MM.1S (cell line): ENCODE measurements at regions not wholly inside any gene's neighbourhood (a gene's known extent, or its start where the extent isn't known, plus 50 kb on each side); places are given as distances from the start of the nearest gene placed in this dataset.

Experiments used
- DNase-seq: peaks from one replicate; pipeline ENCODE4 v3.0.0-alpha.2; 2015
- H2AFZ ChIP-seq: fragments of 300-600 bp; sonication (generic); 2 replicates; pipeline ENCODE4 v1.6.0; 2016; ENCODE audit warnings: antibody characterized with exemption, low read length
- H3F3A ChIP-seq: fragments of 300-600 bp; sonication (generic); 2 replicates; pipeline ENCODE4 v1.6.1; 2016; ENCODE audit warnings: mild to moderate bottlenecking, antibody characterized with exemption, low read length, moderate library complexity, mixed read lengths; ENCODE audit not compliant: insufficient read depth
- H3K27ac ChIP-seq: fragments of 300-600 bp; sonication (generic); 2 replicates; pipeline ENCODE4 v1.5.1; 2016; ENCODE audit warnings: mild to moderate bottlenecking, low read length
- H3K27me3 ChIP-seq: fragments of 300-600 bp; sonication (generic); replicated peaks from 2 replicates; pipeline ENCODE4 v1.6.0; 2016; ENCODE audit warnings: low read length; ENCODE audit not compliant: insufficient read depth
- H3K36me3 ChIP-seq: fragments of 300-600 bp; sonication (generic); replicated peaks from 2 replicates; pipeline ENCODE4 v1.6.1; 2016; ENCODE audit warnings: mild to moderate bottlenecking, low read length, mixed read lengths; ENCODE audit not compliant: insufficient read depth
- H3K4me1 ChIP-seq: fragments of 300-600 bp; sonication (generic); 2 replicates; pipeline ENCODE4 v1.6.1; 2016; ENCODE audit warnings: low read length, mixed read lengths
- H3K4me2 ChIP-seq: fragments of 300-600 bp; sonication (generic); 2 replicates; pipeline ENCODE4 v1.6.0; 2016; ENCODE audit warnings: low read depth, low read length
- H3K4me3 ChIP-seq: fragments of 300-600 bp; sonication (generic); 2 replicates; pipeline ENCODE4 v1.5.1; 2016; ENCODE audit warnings: low read length, mixed read lengths
- H3K79me2 ChIP-seq: fragments of 300-600 bp; sonication (generic); 2 replicates; pipeline ENCODE4 v1.6.1; 2016; ENCODE audit warnings: mixed run types, low read length, mixed read lengths
- H3K9ac ChIP-seq: fragments of 300-600 bp; sonication (generic); 2 replicates; pipeline ENCODE4 v1.6.1; 2016; ENCODE audit warnings: low read length, mixed read lengths
- H3K9me2 ChIP-seq: fragments of 300-600 bp; sonication (generic); replicated peaks from 2 replicates; pipeline ENCODE4 v1.6.1; 2016; ENCODE audit warnings: mild to moderate bottlenecking, low read length, mixed read lengths; ENCODE audit not compliant: insufficient read depth
- H3K9me3 ChIP-seq: fragments of 300-600 bp; sonication (generic); replicated peaks from 2 replicates; pipeline ENCODE4 v1.6.1; 2016; ENCODE audit warnings: mild to moderate bottlenecking, low read length, mixed read lengths; ENCODE audit not compliant: insufficient read depth
- H4K20me1 ChIP-seq: fragments of 300-600 bp; sonication (generic); 2 replicates; pipeline ENCODE4 v1.6.1; 2016; ENCODE audit warnings: mild to moderate bottlenecking, low read length, moderate library complexity, mixed read lengths; ENCODE audit not compliant: insufficient read depth
- CTCF ChIP-seq: fragments of 300-600 bp; sonication (generic); IDR thresholded peaks from 2 replicates; pipeline ENCODE4 v1.5.1; 2016; ENCODE audit warnings: antibody characterized with exemption, low read length, mixed read lengths
- EZH2 ChIP-seq: fragments of 300-600 bp; sonication (generic); optimal IDR thresholded peaks from 2 replicates; pipeline ENCODE3; 2017; ENCODE audit warnings: low read depth, mild to moderate bottlenecking, antibody characterized with exemption, low read length, mixed read lengths
- EZH2phosphoT487 ChIP-seq: fragments of 300-600 bp; sonication (generic); IDR thresholded peaks from 2 replicates; pipeline ENCODE4 v1.6.1; 2018; ENCODE audit warnings: antibody characterized with exemption, low read length

GRCh38 chr11:103714246-103714645, 322.2 kb upstream of the DDI1 start:
- Histone ChIP-seq H3K27me3 (no peaks in the 10 kb centered on the region), H3K9me3 (no peaks in the 10 kb centered on the region), H3K9ac (no peak overlapping the region), H3K36me3 (no peaks in the 10 kb centered on the region), H3K4me2 (no peak overlapping the region), H3K4me1 (no peaks in the 10 kb centered on the region), H3K79me2 (no peaks in the 10 kb centered on the region), H2AFZ (no peak overlapping the region), H3K9me2 (no peaks in the 10 kb centered on the region), H3K27ac (no peak overlapping the region), H3F3A (no peaks in the 10 kb centered on the region), H3K4me3 (no peak overlapping the region), H4K20me1 (no peaks in the 10 kb centered on the region)
- DNase-seq, result no peak
- no peak for TF ChIP-seq CTCF
- no peak for TF ChIP-seq EZH2phosphoT487
- TF ChIP-seq EZH2, result no peak

- Histone ChIP-seq H3K27me3 (no peaks in the 10 kb centered on the region), H2AFZ (no peak overlapping the region), H3K9ac (no peak overlapping the region), H3K4me1 (no peaks in the 10 kb centered on the region), H3K79me2 (no peaks in the 10 kb centered on the region), H3K4me3 (no peak overlapping the region), H3K27ac (no peak overlapping the region), H3K4me2 (no peak overlapping the region), H3K36me3 (no peaks in the 10 kb centered on the region), H3K9me3 (no peaks in the 10 kb centered on the region), H4K20me1 (no peaks in the 10 kb centered on the region), H3K9me2 (no peaks in the 10 kb centered on the region), H3F3A (no peaks in the 10 kb centered on the region)
- DNase-seq, result no peak
- TF ChIP-seq EZH2phosphoT487 (no peak), EZH2 (no peak), CTCF (no peak)
These were observed 320.1 kb upstream of the DDI1 start for GRCh38 chr11:103716363-103716762.

- no peaks in the 10 kb centered on the region for H3K9me2 ChIP-seq
- H3K36me3 ChIP-seq, result no peaks in the 10 kb centered on the region
- H3K4me3 ChIP-seq, result no peak overlapping the region
- no peaks in the 10 kb centered on the region for H3F3A ChIP-seq
- H3K27ac ChIP-seq, result no peak overlapping the region
- H3K4me1 ChIP-seq, result no peaks in the 10 kb centered on the region
- H3K27me3 ChIP-seq, result no peaks in the 10 kb centered on the region
- H4K20me1 ChIP-seq, result no peaks in the 10 kb centered on the region
- DNase-seq, result no peak
- no peak overlapping the region for H3K4me2 ChIP-seq
- no peaks in the 10 kb centered on the region for H3K79me2 ChIP-seq
- H3K9ac ChIP-seq, result no peak overlapping the region
- H3K9me3 ChIP-seq, result no peaks in the 10 kb centered on the region
- no peak overlapping the region for H2AFZ ChIP-seq
- no peak for TF ChIP-seq EZH2phosphoT487
- no peak for TF ChIP-seq CTCF
These were observed 309.2 kb upstream of the DDI1 start for GRCh38 chr11:103727262-103727661.

GRCh38 chr11:103729617-103730016, 306.8 kb upstream of the DDI1 start:
- no peaks in the 10 kb centered on the region for H4K20me1 ChIP-seq
- H3K4me3 ChIP-seq, result no peak overlapping the region
- H3K27me3 ChIP-seq, result no peaks in the 10 kb centered on the region
- no peak for TF ChIP-seq EZH2phosphoT487
- TF ChIP-seq CTCF, result no peak
- no peak for TF ChIP-seq EZH2
- H3K27ac ChIP-seq, result no peak overlapping the region
- H3K9ac ChIP-seq, result no peak overlapping the region
- no peaks in the 10 kb centered on the region for H3K9me3 ChIP-seq
- no peaks in the 10 kb centered on the region for H3K36me3 ChIP-seq
- no peak for DNase-seq
- H3K79me2 ChIP-seq, result no peaks in the 10 kb centered on the region
- H2AFZ ChIP-seq, result no peak overlapping the region
- H3K4me1 ChIP-seq, result no peaks in the 10 kb centered on the region
- H3K4me2 ChIP-seq, result no peak overlapping the region
- H3K9me2 ChIP-seq, result no peaks in the 10 kb centered on the region
- no peaks in the 10 kb centered on the region for H3F3A ChIP-seq
